A673 (cell line): ENCODE measurements at regions not wholly inside any gene's neighbourhood (a gene's known extent, or its start where the extent isn't known, plus 50 kb on each side); places are given as distances from the start of the nearest gene placed in this dataset.

Experiments
- EZH2 ChIP-seq: fragments of 200-600 bp; sonication (generic); IDR thresholded peaks from 2 replicates; pipeline ENCODE4 v1.6.1; 2017; ENCODE audit warnings: borderline replicate concordance, low read depth, mild to moderate bottlenecking, mixed read lengths, antibody characterized with exemption, low read length; ENCODE audit not compliant: poor library complexity, severe bottlenecking
- TF ChIP-seq, protein P1 (sequence below): fragments of 300-800, 200-600 bp; sonication (generic); conservative IDR thresholded peaks from 2 replicates; pipeline ENCODE4 v1.5.1; 2017; ENCODE audit warnings: low read depth, mild to moderate bottlenecking, antibody characterized with exemption, low read length, moderate library complexity, mixed read lengths

DNA sequence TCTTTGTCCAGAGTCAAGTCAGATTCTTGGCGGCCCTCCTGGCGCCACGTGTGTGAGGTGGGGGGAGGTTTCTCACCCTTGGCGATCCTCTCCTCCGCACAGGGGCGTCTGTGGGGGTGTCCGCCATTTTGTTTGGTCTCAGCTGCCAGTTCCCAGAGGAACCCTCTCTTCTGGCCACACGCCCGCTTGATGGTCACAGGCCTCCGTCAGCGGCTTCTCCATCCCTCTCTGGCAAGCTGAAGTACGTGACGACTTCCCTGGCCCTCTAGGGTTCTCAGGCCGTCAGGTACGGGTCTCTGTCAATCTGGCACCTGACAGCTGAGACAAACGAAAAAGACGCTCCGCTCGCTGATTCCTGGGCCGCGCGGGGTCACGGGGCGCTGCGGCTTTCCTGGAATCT lies 272.6 kb downstream of the TRIML1 start:
- TF ChIP-seq, protein P1, sequence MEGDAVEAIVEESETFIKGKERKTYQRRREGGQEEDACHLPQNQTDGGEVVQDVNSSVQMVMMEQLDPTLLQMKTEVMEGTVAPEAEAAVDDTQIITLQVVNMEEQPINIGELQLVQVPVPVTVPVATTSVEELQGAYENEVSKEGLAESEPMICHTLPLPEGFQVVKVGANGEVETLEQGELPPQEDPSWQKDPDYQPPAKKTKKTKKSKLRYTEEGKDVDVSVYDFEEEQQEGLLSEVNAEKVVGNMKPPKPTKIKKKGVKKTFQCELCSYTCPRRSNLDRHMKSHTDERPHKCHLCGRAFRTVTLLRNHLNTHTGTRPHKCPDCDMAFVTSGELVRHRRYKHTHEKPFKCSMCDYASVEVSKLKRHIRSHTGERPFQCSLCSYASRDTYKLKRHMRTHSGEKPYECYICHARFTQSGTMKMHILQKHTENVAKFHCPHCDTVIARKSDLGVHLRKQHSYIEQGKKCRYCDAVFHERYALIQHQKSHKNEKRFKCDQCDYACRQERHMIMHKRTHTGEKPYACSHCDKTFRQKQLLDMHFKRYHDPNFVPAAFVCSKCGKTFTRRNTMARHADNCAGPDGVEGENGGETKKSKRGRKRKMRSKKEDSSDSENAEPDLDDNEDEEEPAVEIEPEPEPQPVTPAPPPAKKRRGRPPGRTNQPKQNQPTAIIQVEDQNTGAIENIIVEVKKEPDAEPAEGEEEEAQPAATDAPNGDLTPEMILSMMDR: no peak
- TF ChIP-seq EZH2: no peak
